ENCODE measurements at regions not wholly inside any gene's neighbourhood (a gene's known extent, or its start where the extent isn't known, plus 50 kb on each side); places are given as distances from the start of the nearest gene placed in this dataset.
A peak's percentile ranks its signal among the peaks of the same experiment; 100 is the strongest.
"Not testable (repeated sequence)": the region's sequence is repeated elsewhere in the genome, so short reads cannot be mapped to it uniquely, and the experiment has no call there.

GRCh38 chr10:30560326-30560725 is 69.2 kb downstream of the LYZL2 start:
- no peak for DNase-seq

GRCh38 chr10:30559180-30559579 is 70.4 kb downstream of the LYZL2 start:
- DNase-seq, result no peak

GRCh38 chr10:30558411-30558810 is 71.1 kb downstream of the LYZL2 start:
- DNase-seq, result no peak

GRCh38 chr10:30557884-30558283 is 71.7 kb downstream of the LYZL2 start:
- no peak for DNase-seq

- DNase-seq, result no peak
Observed at GRCh38 chr10:30556189-30556588, 73.4 kb downstream of the LYZL2 start.

GRCh38 chr10:30555465-30555864 is 74.1 kb downstream of the LYZL2 start:
- no peak for DNase-seq

- no peak for DNase-seq
Observed at GRCh38 chr10:30554440-30554825, 75.1 kb downstream of the LYZL2 start.

- DNase-seq, result no peak
Observed at GRCh38 chr10:30553626-30554439, 75.7 kb downstream of the LYZL2 start.

- DNase-seq, result no peak
Observed at GRCh38 chr10:30553018-30553625, 76.4 kb downstream of the LYZL2 start.

- DNase-seq, result no peak
Observed at GRCh38 chr10:30550967-30551815, 78.4 kb downstream of the LYZL2 start.

GRCh38 chr10:30549134-30549687 is 80.3 kb downstream of the LYZL2 start:
- DNase-seq, result not testable (repeated sequence)

- no peak for DNase-seq
Observed at GRCh38 chr10:30546511-30546910, 83.0 kb downstream of the LYZL2 start.

GRCh38 chr10:30542895-30543288 is 86.7 kb downstream of the LYZL2 start:
- no peak for DNase-seq

- no peak for DNase-seq
Observed at GRCh38 chr10:30542001-30542894, 87.3 kb downstream of the LYZL2 start.

GRCh38 chr10:30540276-30540675 is 89.3 kb downstream of the LYZL2 start:
- no peak for DNase-seq

- DNase-seq, result no peak
Observed at GRCh38 chr10:30538086-30538485, 91.5 kb downstream of the LYZL2 start.

GRCh38 chr10:30537586-30537985 is 92.0 kb downstream of the LYZL2 start:
- DNase-seq, result no peak

GRCh38 chr10:30537158-30537557 is 92.4 kb downstream of the LYZL2 start:
- not testable (repeated sequence) for DNase-seq

GRCh38 chr10:30536578-30536977 is 93.0 kb downstream of the LYZL2 start:
- DNase-seq, result no peak

GRCh38 chr10:30535677-30536076 is 93.9 kb downstream of the LYZL2 start:
- DNase-seq, result no peak

- DNase-seq, result peak; percentile 2
Observed at GRCh38 chr10:30534465-30535144, 94.9 kb downstream of the LYZL2 start.

Measured in NCI-H526 treated with DMSO at 0.1 percent for 48 hours (cell line).